OCI-LY3 (cell line): ENCODE measurements at regions not wholly inside any gene's neighbourhood (a gene's known extent, or its start where the extent isn't known, plus 50 kb on each side); places are given as distances from the start of the nearest gene placed in this dataset.
A peak's percentile ranks its signal among the peaks of the same experiment; 100 is the strongest.

Experiments
- H2AFZ ChIP-seq: fragments of 200-600, 300-600 bp; shearing (Covaris generic); 2 replicates; pipeline ENCODE4 v1.6.0; 2014; ENCODE audit warnings: antibody characterized with exemption, low read depth, low read length
- H3K27ac ChIP-seq: fragments of 200-600, 300-600 bp; sonication (generic); 2 replicates; pipeline ENCODE4 v1.5.1; 2014; ENCODE audit warnings: mild to moderate bottlenecking, low read length, moderate library complexity, mixed read lengths
- H3K27me3 ChIP-seq: fragments of 200-600, 300-600 bp; sonication (generic); 2 replicates; pipeline ENCODE4 v1.6.1; 2014; ENCODE audit warnings: low read depth, low read length, mixed read lengths
- H3K36me3 ChIP-seq: fragments of 200-600, 300-600 bp; sonication (generic); replicated peaks from 2 replicates; pipeline ENCODE3; 2014; ENCODE audit warnings: low read depth, low read length, mixed read lengths
- H3K4me1 ChIP-seq: fragments of 300-600, 200-600 bp; sonication (generic); 2 replicates; pipeline ENCODE4 v1.6.1; 2014; ENCODE audit warnings: low read length, mixed read lengths
- H3K4me2 ChIP-seq: fragments of 200-600, 300-600 bp; sonication (generic); 2 replicates; pipeline ENCODE4 v1.6.1; 2014; ENCODE audit warnings: low read length, mixed read lengths
- H3K4me3 ChIP-seq: fragments of 300-600, 200-600 bp; sonication (generic); 2 replicates; pipeline ENCODE4 v1.5.1; 2014; ENCODE audit warnings: antibody characterized with exemption, mild to moderate bottlenecking, low read length, moderate library complexity
- H3K79me2 ChIP-seq: fragments of 300-600, 200-600 bp; shearing (Covaris generic); 2 replicates; pipeline ENCODE4 v1.6.1; 2014; ENCODE audit warnings: mild to moderate bottlenecking, low read length, mixed read lengths
- H3K9ac ChIP-seq: fragments of 300-600, 200-600 bp; shearing (Covaris generic); 2 replicates; pipeline ENCODE4 v1.6.0; 2014; ENCODE audit warnings: mild to moderate bottlenecking, low read length, moderate library complexity
- H3K9me3 ChIP-seq: fragments of 200-600, 300-600 bp; shearing (Covaris generic); 2 replicates; pipeline ENCODE4 v1.6.1; 2014; ENCODE audit warnings: low read length, mixed read lengths; ENCODE audit not compliant: insufficient read depth
- H4K20me1 ChIP-seq: fragments of 200-600, 300-600 bp; sonication (generic); 2 replicates; pipeline ENCODE4 v1.6.1; 2016; ENCODE audit warnings: low read length, mixed read lengths; ENCODE audit not compliant: insufficient read depth
- CTCF ChIP-seq: fragments of 200-600, 300-600 bp; sonication (generic); IDR thresholded peaks from 2 replicates; pipeline ENCODE4 v1.5.1; 2014; ENCODE audit warnings: antibody characterized with exemption, low read length, low read depth
- EZH2phosphoT487 ChIP-seq: fragments of 200-600 bp; shearing (Covaris generic); IDR thresholded peaks from 2 replicates; pipeline ENCODE4 v1.6.1; 2018; ENCODE audit warnings: antibody characterized with exemption, mixed run types, low read depth

- Histone ChIP-seq H2AFZ (no peak overlapping the region), H3K79me2 (no peaks in the 10 kb centered on the region), H3K36me3 (no peaks in the 10 kb centered on the region), H3K9me3 (no peaks in the 10 kb centered on the region), H4K20me1 (no peaks in the 10 kb centered on the region), H3K4me2 (no peak overlapping the region), H3K27me3 (no peaks in the 10 kb centered on the region), H3K4me1 (no peaks in the 10 kb centered on the region), H3K4me3 (no peak overlapping the region), H3K9ac (no peak overlapping the region), H3K27ac (no peak overlapping the region)
- TF ChIP-seq EZH2phosphoT487 = no peak
- TF ChIP-seq CTCF = no peak
Observed at GRCh38 chr10:25112016-25112415, 62.8 kb upstream of the GPR158 start.

- no peaks in the 10 kb centered on the region for H3K9me3 ChIP-seq
- H2AFZ ChIP-seq = no peak overlapping the region
- no peaks in the 10 kb centered on the region for H3K79me2 ChIP-seq
- no peak overlapping the region for H3K9ac ChIP-seq
- TF ChIP-seq EZH2phosphoT487 = no peak
- TF ChIP-seq CTCF = peak; percentile 67
- H3K4me1 ChIP-seq = no peaks in the 10 kb centered on the region
- H3K4me3 ChIP-seq = no peak overlapping the region
- no peak overlapping the region for H3K4me2 ChIP-seq
- no peaks in the 10 kb centered on the region for H3K27me3 ChIP-seq
- H3K36me3 ChIP-seq = no peaks in the 10 kb centered on the region
- no peak overlapping the region for H3K27ac ChIP-seq
- H4K20me1 ChIP-seq = no peaks in the 10 kb centered on the region
Observed at GRCh38 chr10:25113191-25114035, 61.4 kb upstream of the GPR158 start.

GRCh38 chr10:25114036-25114411, 60.8 kb upstream of the GPR158 start:
- Histone ChIP-seq H3K9me3 (no peaks in the 10 kb centered on the region), H3K4me1 (no peaks in the 10 kb centered on the region), H3K27me3 (no peaks in the 10 kb centered on the region), H3K4me3 (no peak overlapping the region), H2AFZ (no peak overlapping the region), H3K9ac (no peak overlapping the region), H3K27ac (no peak overlapping the region), H3K36me3 (no peaks in the 10 kb centered on the region), H3K4me2 (no peak overlapping the region), H4K20me1 (no peaks in the 10 kb centered on the region), H3K79me2 (no peaks in the 10 kb centered on the region)
- TF ChIP-seq EZH2phosphoT487 (no peak), CTCF (no peak)

GRCh38 chr10:25117757-25118156, 57.0 kb upstream of the GPR158 start:
- Histone ChIP-seq H3K27me3 (no peaks in the 10 kb centered on the region), H3K4me2 (no peak overlapping the region), H2AFZ (no peak overlapping the region), H3K9ac (no peak overlapping the region), H3K79me2 (no peaks in the 10 kb centered on the region), H3K4me1 (no peaks in the 10 kb centered on the region), H4K20me1 (no peaks in the 10 kb centered on the region), H3K4me3 (no peak overlapping the region), H3K27ac (no peak overlapping the region), H3K9me3 (no peaks in the 10 kb centered on the region), H3K36me3 (no peaks in the 10 kb centered on the region)
- TF ChIP-seq CTCF = no peak
- TF ChIP-seq EZH2phosphoT487 = no peak
